IPS-NIHi11 (cell line): ENCODE measurements at regions not wholly inside any gene's neighbourhood (a gene's known extent, or its start where the extent isn't known, plus 50 kb on each side); places are given as distances from the start of the nearest gene placed in this dataset.
A peak's percentile ranks its signal among the peaks of the same experiment; 100 is the strongest.
"Not testable (repeated sequence)": the region's sequence is repeated elsewhere in the genome, so short reads cannot be mapped to it uniquely, and the experiment has no call there.

Experiments used
- DNase-seq: peaks from one replicate; pipeline ENCODE4 v3.0.0; 2012; ENCODE audit warnings: mixed read lengths, low spot score

- DNase-seq = no peak
Measured at GRCh38 chr6:113194090-113194489, 663.1 kb upstream of the MARCKS start.

- DNase-seq = no peak
Measured at GRCh38 chr6:113202852-113203714, 654.1 kb upstream of the MARCKS start.

GRCh38 chr6:113203715-113204110 lies 653.4 kb upstream of the MARCKS start:
- DNase-seq = no peak

GRCh38 chr6:113205553-113205952 lies 651.6 kb upstream of the MARCKS start:
- DNase-seq = no peak

GRCh38 chr6:113208726-113209125 lies 648.4 kb upstream of the MARCKS start:
- no peak for DNase-seq

- DNase-seq = peak; percentile 9
Measured at GRCh38 chr6:113209315-113209714, 647.8 kb upstream of the MARCKS start.

- no peak for DNase-seq
Measured at GRCh38 chr6:113211170-113211569, 646.0 kb upstream of the MARCKS start.

GRCh38 chr6:113219783-113220182 lies 637.4 kb upstream of the MARCKS start:
- DNase-seq = no peak

- DNase-seq = no peak
Measured at GRCh38 chr6:113220832-113221231, 636.3 kb upstream of the MARCKS start.

- peak; percentile 11 for DNase-seq
Measured at GRCh38 chr6:113221850-113222249, 635.3 kb upstream of the MARCKS start.

GRCh38 chr6:113246186-113246585 lies 611.0 kb upstream of the MARCKS start:
- DNase-seq = no peak

GRCh38 chr6:113248532-113248931 lies 608.6 kb upstream of the MARCKS start:
- no peak for DNase-seq

- not testable (repeated sequence) for DNase-seq
Measured at GRCh38 chr6:113254194-113254593, 603.0 kb upstream of the MARCKS start.

- no peak for DNase-seq
Measured at GRCh38 chr6:113258771-113259170, 598.4 kb upstream of the MARCKS start.

- DNase-seq = no peak
Measured at GRCh38 chr6:113271437-113271836, 585.7 kb upstream of the MARCKS start.

GRCh38 chr6:113276601-113277000 lies 580.5 kb upstream of the MARCKS start:
- no peak for DNase-seq

GRCh38 chr6:113277111-113277510 lies 580.0 kb upstream of the MARCKS start:
- DNase-seq = no peak

- DNase-seq = no peak
Measured at GRCh38 chr6:113281014-113281413, 576.1 kb upstream of the MARCKS start.

- DNase-seq = no peak
Measured at GRCh38 chr6:113281431-113281830, 575.7 kb upstream of the MARCKS start.

- DNase-seq = no peak
Measured at GRCh38 chr6:113287396-113287795, 569.7 kb upstream of the MARCKS start.

GRCh38 chr6:113288409-113288808 lies 568.7 kb upstream of the MARCKS start:
- DNase-seq = no peak

- DNase-seq = no peak
Measured at GRCh38 chr6:113289166-113289565, 568.0 kb upstream of the MARCKS start.

- DNase-seq = no peak
Measured at GRCh38 chr6:113290684-113291083, 566.5 kb upstream of the MARCKS start.
